NCI-H1092 treated with DMSO at 0.1 percent for 48 hours (cell line): ENCODE measurements at regions not wholly inside any gene's neighbourhood (a gene's known extent, or its start where the extent isn't known, plus 50 kb on each side); places are given as distances from the start of the nearest gene placed in this dataset.
"Not testable (repeated sequence)": the region's sequence is repeated elsewhere in the genome, so short reads cannot be mapped to it uniquely, and the experiment has no call there.

Experiments used
- DNase-seq: peaks from one replicate; lab custom pipeline; 2025; lab: John Stamatoyannopoulos, UW

DNA sequence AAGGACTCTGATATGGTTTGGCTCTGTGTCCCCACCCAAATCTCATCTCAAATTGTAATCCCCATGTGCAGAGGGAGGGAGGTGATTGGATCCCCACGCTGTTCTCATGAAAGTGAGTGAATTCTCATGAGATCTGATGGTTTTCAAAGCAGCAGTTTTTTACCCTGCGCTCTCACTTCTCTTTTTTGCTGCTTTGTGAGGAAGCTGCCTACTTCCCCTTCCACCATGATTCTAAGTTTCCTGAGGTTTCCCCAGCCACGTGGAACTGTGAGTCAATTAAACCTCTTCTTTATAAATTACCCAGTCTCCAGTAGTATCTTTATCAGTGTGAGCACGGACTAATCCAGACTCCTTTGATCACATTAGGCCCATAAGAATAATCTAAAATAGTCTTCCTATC, 719.7 kb upstream of the CDH8 start:
- DNase-seq, result no peak

- DNase-seq, result no peak
These were observed 716.6 kb upstream of the CDH8 start for GRCh38 chr16:62752854-62753253.

- DNase-seq, result no peak
These were observed 715.0 kb upstream of the CDH8 start for GRCh38 chr16:62751218-62751617.

DNA sequence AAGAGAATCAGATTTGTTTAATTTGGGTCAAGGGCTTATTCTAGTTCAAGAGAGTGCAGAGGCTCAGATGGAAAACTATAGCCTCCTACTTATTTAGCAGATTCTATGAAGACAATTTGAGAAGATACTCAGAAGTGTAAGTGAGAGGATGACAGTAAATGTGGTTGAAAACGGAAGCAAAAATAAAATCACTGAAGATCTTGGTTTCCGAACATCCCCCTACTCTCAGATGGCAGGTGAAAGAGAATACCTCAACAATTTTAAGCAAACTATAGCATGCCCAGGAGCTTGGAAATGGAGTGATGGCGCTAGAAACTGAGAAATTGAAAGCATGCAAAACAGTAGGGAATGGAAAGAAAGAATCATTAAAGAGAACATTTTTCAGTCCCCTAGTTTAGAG, 705.5 kb upstream of the CDH8 start:
- no peak for DNase-seq

DNA sequence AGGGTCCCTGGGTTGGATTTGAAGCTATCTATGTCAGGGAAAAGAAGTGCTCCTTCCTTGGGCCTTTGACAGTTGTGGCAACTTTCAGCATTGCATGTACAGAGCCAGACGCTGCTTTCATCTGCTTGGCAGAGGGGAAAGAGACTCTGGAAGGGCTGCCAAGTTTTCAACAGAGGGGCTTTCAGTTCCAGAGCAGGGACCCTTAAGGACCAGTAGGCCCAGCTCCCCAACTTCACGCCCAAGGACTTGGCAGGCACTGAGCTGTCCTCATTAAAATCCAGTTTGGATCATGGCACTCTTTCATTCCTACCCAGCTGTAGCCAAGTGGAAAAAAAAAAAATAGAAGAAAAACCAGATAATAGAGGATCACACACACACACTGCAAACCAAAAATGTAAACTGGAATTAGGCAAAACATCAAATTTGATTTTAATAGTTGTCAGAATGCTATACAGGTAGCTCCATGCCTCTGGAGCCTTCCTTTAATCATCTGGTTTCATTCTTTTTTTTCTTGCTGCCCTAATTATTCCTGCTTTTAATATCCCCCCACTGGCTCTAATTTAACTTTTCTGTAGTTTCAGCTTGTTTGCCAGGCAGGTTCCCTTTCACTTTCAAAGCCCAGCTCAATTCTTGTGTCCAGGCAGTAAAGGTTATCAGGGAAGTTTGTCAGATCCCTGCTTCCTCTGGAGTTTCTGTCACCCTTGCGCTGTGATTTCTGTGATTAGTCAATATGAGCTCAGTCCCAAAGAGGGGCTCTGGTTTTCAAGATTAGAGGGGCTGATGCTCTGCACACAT, 702.6 kb upstream of the CDH8 start:
- no peak for DNase-seq

DNA sequence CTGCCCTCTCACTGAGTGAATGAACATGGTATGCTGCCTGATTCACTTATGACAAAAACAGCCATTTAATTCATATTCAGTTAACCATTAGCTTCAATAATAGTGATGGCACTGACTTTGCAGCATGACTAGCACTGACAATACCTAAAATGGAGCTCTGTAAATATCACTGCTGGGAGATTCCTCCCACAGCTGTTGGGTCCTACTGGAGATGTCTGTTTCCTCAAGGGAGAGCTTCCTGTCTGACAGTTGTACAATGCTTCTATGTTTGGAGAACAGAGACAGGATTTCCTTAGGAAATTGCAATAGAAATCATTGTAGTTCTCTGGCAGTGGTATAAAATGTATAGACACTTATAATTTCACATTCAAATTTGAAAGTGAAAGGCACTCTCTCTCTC, 695.9 kb upstream of the CDH8 start:
- no peak for DNase-seq

DNA sequence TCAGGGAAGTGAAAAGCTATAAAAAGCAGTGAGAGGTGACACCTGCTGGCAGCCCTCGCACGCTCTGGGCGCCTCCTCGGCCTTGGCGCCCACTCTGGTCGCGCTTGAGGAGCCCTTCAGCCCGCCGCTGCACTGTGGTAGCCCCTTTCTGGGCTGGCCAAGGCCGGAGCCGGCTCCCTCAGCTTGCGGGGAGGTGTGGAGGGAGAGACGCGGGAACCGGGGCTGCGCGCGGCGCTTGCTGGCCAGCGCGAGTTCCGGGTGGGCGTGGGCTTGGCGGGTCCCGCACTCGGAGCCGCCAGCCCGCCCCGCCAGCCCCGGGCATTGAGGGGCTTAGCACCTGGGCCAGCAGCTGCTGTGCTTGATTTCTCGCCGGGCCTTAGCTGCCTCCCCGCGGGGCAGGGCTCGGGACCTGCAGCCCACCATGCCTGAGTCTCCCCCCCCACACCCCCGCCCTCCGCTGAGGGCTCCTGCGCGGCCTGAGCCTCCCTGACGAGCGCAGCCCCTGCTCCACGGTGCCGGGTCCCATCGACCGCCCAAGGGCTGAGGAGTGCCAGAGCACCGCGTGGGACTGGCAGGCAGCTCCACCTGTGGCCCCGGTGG, 688.5 kb upstream of the CDH8 start:
- DNase-seq, result not testable (repeated sequence)

DNA sequence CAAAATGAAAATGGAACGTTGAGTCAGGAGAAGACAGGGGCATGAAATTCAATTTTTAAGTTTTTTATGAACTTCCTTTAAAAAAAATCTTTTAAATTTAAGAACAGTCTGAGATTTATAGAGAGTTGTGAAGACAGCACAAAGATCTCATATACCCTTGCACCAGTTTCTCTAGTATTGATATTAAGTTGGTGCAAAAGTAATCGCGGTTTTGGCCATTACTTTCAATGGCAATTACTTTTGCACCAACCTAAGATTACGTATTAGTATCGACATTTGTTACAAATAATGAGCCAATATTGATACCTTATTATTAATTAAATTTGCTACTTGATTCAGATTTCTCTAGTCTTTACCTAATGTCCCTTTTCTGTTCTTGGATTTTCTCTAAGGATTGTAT, 684.4 kb upstream of the CDH8 start:
- no peak for DNase-seq

GRCh38 chr16:62717026-62717425, 680.8 kb upstream of the CDH8 start:
- DNase-seq, result no peak

GRCh38 chr16:62715701-62716100, 679.5 kb upstream of the CDH8 start:
- DNase-seq, result no peak

GRCh38 chr16:62712566-62712965, 676.3 kb upstream of the CDH8 start:
- DNase-seq, result no peak

- no peak for DNase-seq
These were observed 675.6 kb upstream of the CDH8 start for GRCh38 chr16:62711797-62712196.

DNA sequence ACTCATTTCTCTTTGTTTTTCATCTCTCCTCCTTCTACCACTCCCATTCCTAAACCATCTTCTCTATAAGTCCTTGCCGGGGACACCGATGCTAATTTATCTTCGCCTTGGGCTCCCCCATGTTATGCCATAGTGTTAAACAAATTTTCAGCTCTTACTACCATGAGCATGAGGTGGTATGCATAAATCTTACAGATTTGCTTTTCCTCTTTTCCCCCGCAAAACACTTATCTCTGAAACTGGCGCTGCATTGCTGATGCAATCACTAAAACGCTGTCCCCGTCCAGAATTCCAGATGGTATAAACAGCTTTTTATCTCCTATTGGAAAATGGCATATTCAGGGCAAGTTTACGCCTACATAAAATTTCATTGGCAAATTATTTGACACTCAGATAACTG, 673.6 kb upstream of the CDH8 start:
- no peak for DNase-seq

DNA sequence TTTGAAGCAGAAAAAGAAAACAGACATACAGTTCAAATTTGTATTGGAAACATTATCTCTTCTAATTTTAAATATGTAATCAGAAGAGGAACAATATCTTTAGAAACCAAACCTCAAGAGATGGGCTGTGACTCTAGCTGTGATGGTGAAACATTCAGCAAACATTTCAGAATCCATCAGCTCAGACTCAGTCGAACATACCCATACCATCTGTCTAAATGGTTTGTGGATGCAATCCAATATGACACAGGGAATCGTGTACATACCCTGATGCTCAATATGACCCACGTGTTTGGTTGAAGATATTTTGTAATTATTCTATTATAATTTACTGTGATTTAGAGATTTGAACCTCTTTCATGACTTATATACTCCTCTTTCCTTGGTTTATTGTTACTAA, 665.2 kb upstream of the CDH8 start:
- no peak for DNase-seq

DNA sequence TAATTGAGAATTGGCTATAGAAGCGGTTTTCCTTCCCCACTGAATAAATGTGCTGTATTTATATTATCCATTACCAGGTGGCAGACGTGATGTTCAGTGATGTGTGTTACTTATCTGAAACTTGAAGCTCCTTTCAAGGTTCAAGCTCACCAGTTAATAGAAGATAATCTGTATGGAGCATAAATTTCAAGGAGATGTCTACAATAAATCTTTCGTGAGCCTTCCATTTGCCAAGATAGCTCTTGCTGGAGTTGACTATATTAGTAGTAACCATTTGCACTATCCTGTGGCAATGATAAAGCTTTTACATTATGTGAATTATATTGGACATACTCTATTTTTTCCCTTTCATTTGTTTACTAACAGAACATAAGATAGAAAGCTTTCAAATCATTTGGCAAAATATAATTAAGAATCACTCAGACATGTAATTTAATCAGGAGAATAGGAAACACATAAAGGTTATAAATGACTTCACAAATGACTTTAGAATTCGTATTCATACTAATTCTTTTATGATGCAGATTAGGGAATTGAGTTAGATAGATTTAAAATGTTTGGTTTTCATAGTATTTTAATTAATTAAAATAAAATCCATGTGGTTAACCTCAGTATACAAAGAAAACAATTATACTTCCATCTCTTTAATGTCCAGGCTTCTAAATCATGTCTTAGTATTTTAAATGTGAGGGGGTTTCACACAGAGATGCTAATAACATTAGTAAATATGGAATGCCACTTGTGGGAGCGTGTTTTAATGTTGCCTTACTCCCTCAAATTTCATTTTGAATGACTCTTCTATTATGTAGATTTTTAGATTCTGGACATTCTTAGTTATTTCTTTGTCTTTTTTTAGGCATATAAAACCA, 664.4 kb upstream of the CDH8 start:
- DNase-seq, result no peak

- no peak for DNase-seq
These were observed 656.4 kb upstream of the CDH8 start for GRCh38 chr16:62692685-62693084.

- DNase-seq, result no peak
These were observed 645.6 kb upstream of the CDH8 start for GRCh38 chr16:62681819-62682218.

DNA sequence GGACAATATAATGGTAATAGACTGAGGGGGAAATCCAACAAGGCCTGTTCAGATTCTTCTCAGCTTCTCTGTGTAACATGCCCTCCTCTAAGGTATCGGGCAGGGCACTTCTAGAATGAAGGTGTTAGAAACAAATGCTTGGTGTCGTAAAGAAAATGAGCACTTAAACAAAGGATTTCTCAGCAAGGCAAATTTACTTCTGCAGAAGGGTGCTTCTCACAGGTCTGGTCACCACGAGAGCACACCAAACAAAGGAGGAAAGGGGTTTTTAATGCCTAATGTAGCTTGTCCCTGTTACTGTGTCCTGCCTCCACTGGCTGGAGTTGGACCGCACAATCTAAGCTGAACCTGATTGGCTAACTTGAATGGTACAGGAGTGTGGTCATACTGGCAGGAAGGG, 642.6 kb upstream of the CDH8 start:
- no peak for DNase-seq

GRCh38 chr16:62676306-62676705, 640.1 kb upstream of the CDH8 start:
- DNase-seq, result no peak

DNA sequence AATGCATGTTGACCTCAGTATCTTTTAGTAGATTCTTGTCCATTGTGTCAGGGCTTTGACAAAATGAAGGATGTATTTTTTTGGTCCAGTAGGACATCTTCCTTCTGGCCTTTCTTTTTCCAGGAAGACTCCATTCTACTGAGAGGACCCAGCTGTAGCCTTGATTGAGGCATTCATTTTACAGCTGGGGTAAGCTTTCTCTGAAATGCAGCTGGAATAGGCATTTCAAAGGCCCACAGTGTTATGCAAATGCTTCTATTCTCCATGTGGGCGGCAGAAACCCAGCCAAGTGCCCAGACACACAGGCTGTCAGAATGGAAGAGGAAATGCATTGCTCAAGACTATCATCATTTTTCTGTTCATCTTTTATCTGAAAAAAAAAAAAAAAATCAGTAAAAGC, 629.0 kb upstream of the CDH8 start:
- DNase-seq, result no peak

GRCh38 chr16:62664566-62664965, 628.3 kb upstream of the CDH8 start:
- DNase-seq, result no peak

- DNase-seq, result no peak
These were observed 625.2 kb upstream of the CDH8 start for GRCh38 chr16:62661435-62661834.

DNA sequence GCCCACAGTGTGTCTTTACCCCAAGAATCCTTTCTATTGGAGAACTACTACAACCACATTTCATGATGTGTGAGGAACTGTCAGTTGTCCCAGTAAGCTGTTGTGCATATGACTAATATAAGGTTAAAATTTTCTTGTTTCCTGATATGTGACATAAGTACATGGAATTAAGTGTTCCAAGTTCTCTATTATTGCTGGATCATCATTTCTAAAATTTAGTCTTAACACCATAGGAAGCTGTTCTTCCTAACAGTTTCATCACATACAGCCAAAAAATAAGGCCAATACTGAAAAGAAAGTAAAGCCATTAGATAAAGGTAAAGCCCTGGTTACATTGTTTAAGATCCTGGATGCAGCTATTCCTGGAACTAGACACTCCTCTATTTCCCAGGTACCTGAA, 620.9 kb upstream of the CDH8 start:
- no peak for DNase-seq
